ENCODE measurements at regions not wholly inside any gene's neighbourhood (a gene's known extent, or its start where the extent isn't known, plus 50 kb on each side); places are given as distances from the start of the nearest gene placed in this dataset.

DNA sequence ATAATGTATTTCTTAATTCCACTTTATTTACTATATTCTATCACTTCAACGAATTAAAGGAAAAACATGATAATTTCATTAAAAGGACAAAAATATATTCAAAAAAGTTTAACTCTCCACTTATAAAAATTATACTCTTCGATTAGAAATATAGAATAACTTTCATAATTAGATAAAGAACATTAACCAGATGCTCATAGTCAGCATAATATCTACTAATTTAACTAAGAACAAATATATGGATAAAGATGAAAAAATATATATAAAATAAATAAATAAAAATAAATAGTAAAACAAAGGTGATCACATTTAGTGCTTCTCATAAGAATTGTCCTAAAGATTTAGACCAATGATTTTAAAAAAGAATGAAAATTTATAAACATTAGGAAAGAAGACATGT lies 1065.2 kb upstream of the CNTN5 start (continued):
- TF ChIP-seq FOSL2 (IDR thresholded peaks at IDR 0.05; ENCODE audit: borderline replicate concordance, low read depth) (no peak), GATA2 (CRISPR knock-in tag; IDR thresholded peaks at IDR 0.05) (no peak), TEAD4 (IDR thresholded peaks at IDR 0.05; ENCODE audit: borderline replicate concordance, insufficient read depth) (no peak), GABPA (IDR thresholded peaks at IDR 0.05; ENCODE audit: low read depth) (no peak), NFIC (IDR thresholded peaks at IDR 0.05; ENCODE audit: borderline replicate concordance) (no peak), CHD2 (IDR thresholded peaks at IDR 0.05; ENCODE audit: low read length, partially characterized antibody) (no peak)
- TF ChIP-seq, protein P1, sequence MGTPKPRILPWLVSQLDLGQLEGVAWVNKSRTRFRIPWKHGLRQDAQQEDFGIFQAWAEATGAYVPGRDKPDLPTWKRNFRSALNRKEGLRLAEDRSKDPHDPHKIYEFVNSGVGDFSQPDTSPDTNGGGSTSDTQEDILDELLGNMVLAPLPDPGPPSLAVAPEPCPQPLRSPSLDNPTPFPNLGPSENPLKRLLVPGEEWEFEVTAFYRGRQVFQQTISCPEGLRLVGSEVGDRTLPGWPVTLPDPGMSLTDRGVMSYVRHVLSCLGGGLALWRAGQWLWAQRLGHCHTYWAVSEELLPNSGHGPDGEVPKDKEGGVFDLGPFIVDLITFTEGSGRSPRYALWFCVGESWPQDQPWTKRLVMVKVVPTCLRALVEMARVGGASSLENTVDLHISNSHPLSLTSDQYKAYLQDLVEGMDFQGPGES (IDR thresholded peaks at IDR 0.05; ENCODE audit: low read depth, low read length) = no peak

DNA sequence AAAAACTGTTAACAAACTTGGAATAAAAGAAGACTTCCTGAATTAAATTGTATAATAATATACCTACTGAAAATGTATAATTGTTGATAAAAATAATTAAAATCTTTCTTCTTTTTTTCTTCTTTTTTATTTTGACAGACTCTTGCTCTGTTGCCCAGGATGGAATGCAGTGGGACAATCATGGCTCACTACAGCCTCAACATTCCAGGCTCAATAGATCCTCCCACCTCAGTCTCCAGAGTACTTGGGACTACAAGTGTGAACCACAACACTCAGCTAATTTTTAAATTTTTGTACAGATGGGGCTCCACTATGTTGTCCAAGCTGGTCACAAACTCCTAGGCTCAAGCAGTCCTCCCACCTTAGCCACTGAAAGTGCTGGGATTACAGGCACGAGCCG lies 1063.8 kb upstream of the CNTN5 start:
- 0 out of 2 replicates have a peak overlapping the region, but pooled peaks have one; percentile 46 for H2AFZ ChIP-seq (ENCODE audit: low read depth)
- TF ChIP-seq EZH2phosphoT487 (IDR thresholded peaks at IDR 0.05; ENCODE audit: borderline replicate concordance, low read depth) (no peak), TCF12 (IDR thresholded peaks at IDR 0.05) (no peak), RAD21 (IDR thresholded peaks at IDR 0.05; ENCODE audit: low read length) (no peak), JUND (IDR thresholded peaks at IDR 0.05) (no peak), ELF1 (IDR thresholded peaks at IDR 0.05) (no peak), EP300 (IDR thresholded peaks at IDR 0.05; ENCODE audit: borderline replicate concordance in 1 of 2, low read depth in 1 of 2, low read length in 1 of 2) (no peak), RCOR1 (IDR thresholded peaks at IDR 0.05; ENCODE audit: low read length) (no peak), CHD2 (IDR thresholded peaks at IDR 0.05; ENCODE audit: low read length, partially characterized antibody) (no peak), NRF1 (IDR thresholded peaks at IDR 0.05; ENCODE audit: low read depth, low read length) (no peak), FOXM1 (IDR thresholded peaks at IDR 0.05; ENCODE audit: low read depth) (no peak), MXI1 (IDR thresholded peaks at IDR 0.05; ENCODE audit: low read depth, low read length) (no peak), YY1 (IDR thresholded peaks at IDR 0.05; ENCODE audit: low read depth) (no peak), GATA2 (CRISPR knock-in tag; IDR thresholded peaks at IDR 0.05) (no peak), TAF1 (IDR thresholded peaks at IDR 0.05; ENCODE audit: borderline replicate concordance, low read depth, low read length) (no peak)
- TF ChIP-seq, protein P2, sequence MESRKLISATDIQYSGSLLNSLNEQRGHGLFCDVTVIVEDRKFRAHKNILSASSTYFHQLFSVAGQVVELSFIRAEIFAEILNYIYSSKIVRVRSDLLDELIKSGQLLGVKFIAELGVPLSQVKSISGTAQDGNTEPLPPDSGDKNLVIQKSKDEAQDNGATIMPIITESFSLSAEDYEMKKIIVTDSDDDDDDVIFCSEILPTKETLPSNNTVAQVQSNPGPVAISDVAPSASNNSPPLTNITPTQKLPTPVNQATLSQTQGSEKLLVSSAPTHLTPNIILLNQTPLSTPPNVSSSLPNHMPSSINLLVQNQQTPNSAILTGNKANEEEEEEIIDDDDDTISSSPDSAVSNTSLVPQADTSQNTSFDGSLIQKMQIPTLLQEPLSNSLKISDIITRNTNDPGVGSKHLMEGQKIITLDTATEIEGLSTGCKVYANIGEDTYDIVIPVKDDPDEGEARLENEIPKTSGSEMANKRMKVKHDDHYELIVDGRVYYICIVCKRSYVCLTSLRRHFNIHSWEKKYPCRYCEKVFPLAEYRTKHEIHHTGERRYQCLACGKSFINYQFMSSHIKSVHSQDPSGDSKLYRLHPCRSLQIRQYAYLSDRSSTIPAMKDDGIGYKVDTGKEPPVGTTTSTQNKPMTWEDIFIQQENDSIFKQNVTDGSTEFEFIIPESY (IDR thresholded peaks at IDR 0.05; ENCODE audit: borderline replicate concordance, low read depth) = no peak
- TF ChIP-seq, protein P3, sequence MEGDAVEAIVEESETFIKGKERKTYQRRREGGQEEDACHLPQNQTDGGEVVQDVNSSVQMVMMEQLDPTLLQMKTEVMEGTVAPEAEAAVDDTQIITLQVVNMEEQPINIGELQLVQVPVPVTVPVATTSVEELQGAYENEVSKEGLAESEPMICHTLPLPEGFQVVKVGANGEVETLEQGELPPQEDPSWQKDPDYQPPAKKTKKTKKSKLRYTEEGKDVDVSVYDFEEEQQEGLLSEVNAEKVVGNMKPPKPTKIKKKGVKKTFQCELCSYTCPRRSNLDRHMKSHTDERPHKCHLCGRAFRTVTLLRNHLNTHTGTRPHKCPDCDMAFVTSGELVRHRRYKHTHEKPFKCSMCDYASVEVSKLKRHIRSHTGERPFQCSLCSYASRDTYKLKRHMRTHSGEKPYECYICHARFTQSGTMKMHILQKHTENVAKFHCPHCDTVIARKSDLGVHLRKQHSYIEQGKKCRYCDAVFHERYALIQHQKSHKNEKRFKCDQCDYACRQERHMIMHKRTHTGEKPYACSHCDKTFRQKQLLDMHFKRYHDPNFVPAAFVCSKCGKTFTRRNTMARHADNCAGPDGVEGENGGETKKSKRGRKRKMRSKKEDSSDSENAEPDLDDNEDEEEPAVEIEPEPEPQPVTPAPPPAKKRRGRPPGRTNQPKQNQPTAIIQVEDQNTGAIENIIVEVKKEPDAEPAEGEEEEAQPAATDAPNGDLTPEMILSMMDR (IDR thresholded peaks at IDR 0.05) = no peak
- TF ChIP-seq, protein P1 (IDR thresholded peaks at IDR 0.05; ENCODE audit: low read depth, low read length) = no peak
- TF ChIP-seq, protein P4, sequence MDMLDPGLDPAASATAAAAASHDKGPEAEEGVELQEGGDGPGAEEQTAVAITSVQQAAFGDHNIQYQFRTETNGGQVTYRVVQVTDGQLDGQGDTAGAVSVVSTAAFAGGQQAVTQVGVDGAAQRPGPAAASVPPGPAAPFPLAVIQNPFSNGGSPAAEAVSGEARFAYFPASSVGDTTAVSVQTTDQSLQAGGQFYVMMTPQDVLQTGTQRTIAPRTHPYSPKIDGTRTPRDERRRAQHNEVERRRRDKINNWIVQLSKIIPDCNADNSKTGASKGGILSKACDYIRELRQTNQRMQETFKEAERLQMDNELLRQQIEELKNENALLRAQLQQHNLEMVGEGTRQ (IDR thresholded peaks at IDR 0.05; ENCODE audit: borderline replicate concordance, low read depth, low read length) = no peak
- TF ChIP-seq, protein P5, sequence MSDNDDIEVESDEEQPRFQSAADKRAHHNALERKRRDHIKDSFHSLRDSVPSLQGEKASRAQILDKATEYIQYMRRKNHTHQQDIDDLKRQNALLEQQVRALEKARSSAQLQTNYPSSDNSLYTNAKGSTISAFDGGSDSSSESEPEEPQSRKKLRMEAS (IDR thresholded peaks at IDR 0.05; ENCODE audit: low read depth) = no peak
- TF ChIP-seq, protein P6, sequence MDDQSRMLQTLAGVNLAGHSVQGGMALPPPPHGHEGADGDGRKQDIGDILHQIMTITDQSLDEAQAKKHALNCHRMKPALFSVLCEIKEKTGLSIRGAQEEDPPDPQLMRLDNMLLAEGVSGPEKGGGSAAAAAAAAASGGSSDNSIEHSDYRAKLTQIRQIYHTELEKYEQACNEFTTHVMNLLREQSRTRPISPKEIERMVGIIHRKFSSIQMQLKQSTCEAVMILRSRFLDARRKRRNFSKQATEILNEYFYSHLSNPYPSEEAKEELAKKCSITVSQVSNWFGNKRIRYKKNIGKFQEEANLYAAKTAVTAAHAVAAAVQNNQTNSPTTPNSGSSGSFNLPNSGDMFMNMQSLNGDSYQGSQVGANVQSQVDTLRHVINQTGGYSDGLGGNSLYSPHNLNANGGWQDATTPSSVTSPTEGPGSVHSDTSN (IDR thresholded peaks at IDR 0.05) = no peak
- POLR2A ChIA-PET = no interaction called here
- H3K9me3 ChIP-seq = peaks cover 4% of the 10 kb centered on the region; the same call in 1 of the 2 replicates
- H3K27ac ChIP-seq (ENCODE audit: low read depth in 2 of 2, low read length in 1 of 2) = no peak overlapping the region
- H3K27me3 ChIP-seq (ENCODE audit: insufficient read depth) = no peaks in the 10 kb centered on the region
- H3K9ac ChIP-seq = no peak overlapping the region
- DNase-seq = no peak
- CTCF ChIA-PET = no interaction called here
- no peaks in the 10 kb centered on the region for H4K20me1 ChIP-seq (ENCODE audit: insufficient read depth)
- H3F3A ChIP-seq (replicated peaks; ENCODE audit: insufficient read depth) = no peaks in the 10 kb centered on the region
- H3K9me2 ChIP-seq = no peaks in the 10 kb centered on the region; the same call in 1 of the 2 replicates
- H3K36me3 ChIP-seq (replicated peaks in 1 of 2; ENCODE audit: control insufficient read depth in 1 of 2, insufficient read depth in 2 of 2, low read length in 1 of 2) = no peaks in the 10 kb centered on the region
- no peak overlapping the region for H3K4me3 ChIP-seq (ENCODE audit: low read depth in 2 of 2, low read length in 1 of 2)
- 44% methylated on average over 2 of the region's 2 CpGs for WGBS (ENCODE audit: low lambda C conversion rate)
- no peaks in the 10 kb centered on the region for H3K4me1 ChIP-seq (ENCODE audit: control insufficient read depth in 1 of 2, insufficient read depth in 2 of 2, low read depth in 1 of 2, low read length in 1 of 2)
- no peaks in the 10 kb centered on the region for H3K79me2 ChIP-seq (ENCODE audit: insufficient read depth)
- H3K4me2 ChIP-seq = no peak overlapping the region

Data from SK-N-SH (cell line).